Adrenal gland (tissue), 5 donors: ENCODE measurements at regions not wholly inside any gene's neighbourhood (a gene's known extent, or its start where the extent isn't known, plus 50 kb on each side); places are given as distances from the start of the nearest gene placed in this dataset.

ENCODE experiments used
- POLR2A ChIP-seq, 2 donors: fragments of 450-650 bp; IDR thresholded peaks; one replicate each; pipeline ENCODE4 v1.6.1; 2017; ENCODE audit warnings: antibody characterized with exemption in 2 of 2, mild to moderate bottlenecking in 2 of 2, moderate library complexity in 1 of 2
- TF ChIP-seq, protein P1 (sequence below), 6 experiments: fragments of 450-650 bp in 4 of 6; fragments of 200-600 bp in 2 of 6; sonication (generic) in 1 of 6; IDR thresholded peaks; 1 replicate in 5 of 6; 2 replicates in 1 of 6; pipeline versions ENCODE4 v1.5.1 to v1.8.0; 2016 to 2021; ENCODE audit warnings: antibody characterized with exemption in 6 of 6, mild to moderate bottlenecking in 2 of 6, moderate library complexity in 1 of 6
- donor health status: DM: no; HTN: no; CAD: no.

DNA sequence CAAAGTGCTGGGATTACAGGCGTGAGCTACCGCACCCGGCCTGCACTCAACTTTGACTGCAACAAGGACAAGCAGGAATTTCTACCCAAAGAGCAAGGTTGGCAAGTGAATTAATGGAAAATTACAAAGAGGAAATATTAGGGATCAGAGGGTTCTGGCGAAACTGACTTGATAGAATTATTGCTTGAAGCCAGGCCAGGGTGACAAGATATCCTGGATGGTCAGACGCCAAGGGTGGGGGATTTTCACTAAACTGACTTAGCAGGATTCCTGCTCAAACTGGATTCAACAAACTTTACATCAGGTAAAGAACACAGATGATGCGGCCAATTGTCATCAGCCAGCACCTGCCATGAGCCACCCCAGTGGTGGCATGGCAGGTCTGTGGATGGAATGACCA lies 603.6 kb upstream of the MGMT start:
- TF ChIP-seq, protein P1, sequence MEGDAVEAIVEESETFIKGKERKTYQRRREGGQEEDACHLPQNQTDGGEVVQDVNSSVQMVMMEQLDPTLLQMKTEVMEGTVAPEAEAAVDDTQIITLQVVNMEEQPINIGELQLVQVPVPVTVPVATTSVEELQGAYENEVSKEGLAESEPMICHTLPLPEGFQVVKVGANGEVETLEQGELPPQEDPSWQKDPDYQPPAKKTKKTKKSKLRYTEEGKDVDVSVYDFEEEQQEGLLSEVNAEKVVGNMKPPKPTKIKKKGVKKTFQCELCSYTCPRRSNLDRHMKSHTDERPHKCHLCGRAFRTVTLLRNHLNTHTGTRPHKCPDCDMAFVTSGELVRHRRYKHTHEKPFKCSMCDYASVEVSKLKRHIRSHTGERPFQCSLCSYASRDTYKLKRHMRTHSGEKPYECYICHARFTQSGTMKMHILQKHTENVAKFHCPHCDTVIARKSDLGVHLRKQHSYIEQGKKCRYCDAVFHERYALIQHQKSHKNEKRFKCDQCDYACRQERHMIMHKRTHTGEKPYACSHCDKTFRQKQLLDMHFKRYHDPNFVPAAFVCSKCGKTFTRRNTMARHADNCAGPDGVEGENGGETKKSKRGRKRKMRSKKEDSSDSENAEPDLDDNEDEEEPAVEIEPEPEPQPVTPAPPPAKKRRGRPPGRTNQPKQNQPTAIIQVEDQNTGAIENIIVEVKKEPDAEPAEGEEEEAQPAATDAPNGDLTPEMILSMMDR (IDR thresholded peaks at IDR 0.05) = no peak
- TF ChIP-seq POLR2A (IDR thresholded peaks at IDR 0.05) = no peak
